Smooth muscle cell (in vitro differentiated cells): ENCODE measurements at regions not wholly inside any gene's neighbourhood (a gene's known extent, or its start where the extent isn't known, plus 50 kb on each side); places are given as distances from the start of the nearest gene placed in this dataset.
"Not testable (repeated sequence)": the region's sequence is repeated elsewhere in the genome, so short reads cannot be mapped to it uniquely, and the experiment has no call there.

ENCODE experiments used
- DNase-seq: peaks from one replicate; lab custom pipeline; 2025; ENCODE audit not compliant: unreplicated experiment; lab: John Stamatoyannopoulos, UW
- H2AFZ ChIP-seq: fragments of 200-600 bp; sonication (generic); 2 replicates; pipeline ENCODE4 v1.6.0; 2016; ENCODE audit warnings: antibody characterized with exemption, low read depth, mild to moderate bottlenecking
- H3F3A ChIP-seq: fragments of 200-600 bp; sonication (generic); 2 replicates; pipeline ENCODE4 v1.6.0; 2017; ENCODE audit warnings: antibody characterized with exemption, low read depth
- H3K27ac ChIP-seq: fragments of 200-600 bp; sonication (generic); 2 replicates; pipeline ENCODE4 v1.5.1; 2016; ENCODE audit warnings: low read depth, mild to moderate bottlenecking
- H3K27me3 ChIP-seq: fragments of 200-600 bp; sonication (generic); 2 replicates; pipeline ENCODE4 v1.6.1; 2016; ENCODE audit warnings: low read depth, mild to moderate bottlenecking
- H3K36me3 ChIP-seq: fragments of 200-600 bp; sonication (generic); 2 replicates; pipeline ENCODE4 v1.5.1; 2016; ENCODE audit warnings: low read depth
- H3K4me1 ChIP-seq: fragments of 200-600 bp; sonication (generic); 2 replicates; pipeline ENCODE4 v1.5.1; 2016; ENCODE audit warnings: low read depth
- H3K4me2 ChIP-seq: fragments of 200-600 bp; sonication (generic); 2 replicates; pipeline ENCODE4 v1.6.0; 2016; ENCODE audit warnings: mild to moderate bottlenecking
- H3K4me3 ChIP-seq: fragments of 200-600 bp; sonication (generic); 2 replicates; pipeline ENCODE4 v1.5.1; 2016; ENCODE audit warnings: mild to moderate bottlenecking
- H3K79me2 ChIP-seq: fragments of 200-600 bp; sonication (generic); 2 replicates; pipeline ENCODE4 v1.6.0; 2016; ENCODE audit warnings: low read depth, mild to moderate bottlenecking
- H3K9ac ChIP-seq: fragments of 200-600 bp; sonication (generic); 2 replicates; pipeline ENCODE4 v1.6.0; 2016; ENCODE audit warnings: low read depth
- H3K9me3 ChIP-seq: fragments of 200-600 bp; sonication (generic); replicated peaks from 2 replicates; pipeline ENCODE4 v1.5.1; 2016; ENCODE audit warnings: low read depth
- H4K20me1 ChIP-seq: fragments of 200-600 bp; sonication (generic); 2 replicates; pipeline ENCODE4 v1.6.0; 2016; ENCODE audit warnings: low read depth
- WGBS: methylation state at CpG from one replicate; pipeline ENCODE4 v1.1.7; 2016; ENCODE audit warnings: low lambda C conversion rate; 5-methylcytosine and 5-hydroxymethylcytosine counted together
- TF ChIP-seq, protein P1 (sequence below): fragments of 200-600 bp; sonication (generic); IDR thresholded peaks from 2 replicates; pipeline ENCODE4 v1.5.1; 2017; ENCODE audit warnings: borderline replicate concordance, mild to moderate bottlenecking, antibody characterized with exemption; ENCODE audit not compliant: insufficient read depth, poor library complexity, severe bottlenecking

DNA sequence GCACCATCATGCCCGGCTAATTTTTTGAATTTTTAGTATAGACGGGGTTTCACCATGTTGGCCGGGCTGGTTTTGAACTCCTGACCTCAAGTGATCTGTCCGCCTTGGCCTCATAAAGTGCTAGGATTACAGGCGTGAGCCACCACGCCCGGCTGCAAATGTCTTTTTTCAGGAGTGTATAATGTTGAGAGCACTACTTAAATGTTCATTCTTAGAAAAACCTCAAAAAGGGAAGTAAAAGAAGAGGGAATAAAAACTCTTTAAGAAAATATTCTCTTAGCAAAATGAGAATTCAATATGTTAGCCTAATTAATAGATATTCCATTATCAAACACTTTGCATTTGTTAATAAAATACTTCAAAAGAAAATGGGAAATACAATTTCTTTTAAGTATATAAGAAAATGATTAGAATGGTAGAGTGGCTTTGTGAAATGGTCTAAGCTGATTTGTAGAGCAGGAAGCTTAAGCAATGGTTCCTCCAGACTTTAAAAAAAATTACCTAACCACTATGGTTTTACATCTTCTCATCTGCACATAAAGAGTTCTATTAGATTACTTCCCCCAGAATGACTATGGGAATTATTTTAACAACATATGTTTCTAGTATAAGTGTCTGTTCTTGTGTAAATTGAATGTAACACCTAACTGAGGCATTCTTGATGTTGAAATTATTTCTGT lies 226.7 kb upstream of the ALCAM start:
- TF ChIP-seq, protein P1, sequence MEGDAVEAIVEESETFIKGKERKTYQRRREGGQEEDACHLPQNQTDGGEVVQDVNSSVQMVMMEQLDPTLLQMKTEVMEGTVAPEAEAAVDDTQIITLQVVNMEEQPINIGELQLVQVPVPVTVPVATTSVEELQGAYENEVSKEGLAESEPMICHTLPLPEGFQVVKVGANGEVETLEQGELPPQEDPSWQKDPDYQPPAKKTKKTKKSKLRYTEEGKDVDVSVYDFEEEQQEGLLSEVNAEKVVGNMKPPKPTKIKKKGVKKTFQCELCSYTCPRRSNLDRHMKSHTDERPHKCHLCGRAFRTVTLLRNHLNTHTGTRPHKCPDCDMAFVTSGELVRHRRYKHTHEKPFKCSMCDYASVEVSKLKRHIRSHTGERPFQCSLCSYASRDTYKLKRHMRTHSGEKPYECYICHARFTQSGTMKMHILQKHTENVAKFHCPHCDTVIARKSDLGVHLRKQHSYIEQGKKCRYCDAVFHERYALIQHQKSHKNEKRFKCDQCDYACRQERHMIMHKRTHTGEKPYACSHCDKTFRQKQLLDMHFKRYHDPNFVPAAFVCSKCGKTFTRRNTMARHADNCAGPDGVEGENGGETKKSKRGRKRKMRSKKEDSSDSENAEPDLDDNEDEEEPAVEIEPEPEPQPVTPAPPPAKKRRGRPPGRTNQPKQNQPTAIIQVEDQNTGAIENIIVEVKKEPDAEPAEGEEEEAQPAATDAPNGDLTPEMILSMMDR: no peak
- H3K27ac ChIP-seq: no peak overlapping the region
- H3K4me2 ChIP-seq: no peak overlapping the region
- H3K9me3 ChIP-seq: no peaks in the 10 kb centered on the region
- no peak for DNase-seq
- H3K4me1 ChIP-seq: no peaks in the 10 kb centered on the region
- no peaks in the 10 kb centered on the region for H3K79me2 ChIP-seq
- H3K27me3 ChIP-seq: no peaks in the 10 kb centered on the region
- no peaks in the 10 kb centered on the region for H4K20me1 ChIP-seq
- no peak overlapping the region for H3K9ac ChIP-seq
- H2AFZ ChIP-seq: no peak overlapping the region
- H3K36me3 ChIP-seq: no peaks in the 10 kb centered on the region
- WGBS: 94% methylated on average over 7 of the region's 7 CpGs
- no peaks in the 10 kb centered on the region for H3F3A ChIP-seq
- H3K4me3 ChIP-seq: no peak overlapping the region

DNA sequence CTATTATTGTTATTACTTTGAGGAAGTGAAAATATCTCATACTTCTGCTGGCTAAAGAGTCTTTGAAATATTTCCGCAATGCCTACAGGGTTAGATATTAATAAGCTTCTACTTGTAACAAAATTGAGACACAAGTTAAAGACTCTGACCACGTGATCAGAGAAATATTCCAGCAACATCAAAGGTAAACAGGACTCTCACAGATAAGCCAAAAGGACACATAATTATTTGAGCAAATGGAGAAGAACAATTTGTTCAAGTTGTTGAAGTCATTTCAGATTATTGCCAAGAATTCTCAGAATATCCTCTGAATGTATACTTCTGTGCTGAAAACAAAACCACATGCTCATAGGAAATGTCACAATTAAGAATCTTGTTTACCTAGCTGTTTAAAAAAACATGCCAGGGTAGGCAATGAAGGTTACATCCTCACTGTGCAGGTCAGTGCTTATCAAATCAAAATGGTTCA lies 225.8 kb upstream of the ALCAM start:
- Histone ChIP-seq H3K36me3 (no peaks in the 10 kb centered on the region), H3F3A (no peaks in the 10 kb centered on the region), H2AFZ (no peak overlapping the region), H3K27ac (no peak overlapping the region), H3K27me3 (no peaks in the 10 kb centered on the region), H3K9ac (no peak overlapping the region), H3K9me3 (no peaks in the 10 kb centered on the region), H4K20me1 (no peaks in the 10 kb centered on the region), H3K4me1 (no peaks in the 10 kb centered on the region), H3K4me3 (no peak overlapping the region), H3K4me2 (no peak overlapping the region), H3K79me2 (no peaks in the 10 kb centered on the region)
- WGBS: 96% methylated on average over 2 of the region's 2 CpGs
- TF ChIP-seq, protein P1: no peak
- no peak for DNase-seq

- 71% methylated on average over 1 of the region's 1 CpG for WGBS
- H3K9me3 ChIP-seq: no peaks in the 10 kb centered on the region
- H3F3A ChIP-seq: no peaks in the 10 kb centered on the region
- H3K4me2 ChIP-seq: no peak overlapping the region
- no peaks in the 10 kb centered on the region for H3K4me1 ChIP-seq
- TF ChIP-seq, protein P1: no peak
- H2AFZ ChIP-seq: no peak overlapping the region
- no peak overlapping the region for H3K27ac ChIP-seq
- no peak overlapping the region for H3K4me3 ChIP-seq
- no peaks in the 10 kb centered on the region for H4K20me1 ChIP-seq
- no peak overlapping the region for H3K9ac ChIP-seq
- no peaks in the 10 kb centered on the region for H3K79me2 ChIP-seq
- no peaks in the 10 kb centered on the region for H3K36me3 ChIP-seq
- no peak for DNase-seq
- no peaks in the 10 kb centered on the region for H3K27me3 ChIP-seq
Measured at GRCh38 chr3:105144837-105145236, 221.9 kb upstream of the ALCAM start.

GRCh38 chr3:105145511-105145910 lies 221.2 kb upstream of the ALCAM start:
- H4K20me1 ChIP-seq: no peaks in the 10 kb centered on the region
- no peaks in the 10 kb centered on the region for H3K4me1 ChIP-seq
- H3K9ac ChIP-seq: no peak overlapping the region
- no peak overlapping the region for H3K27ac ChIP-seq
- no peaks in the 10 kb centered on the region for H3F3A ChIP-seq
- H3K4me2 ChIP-seq: no peak overlapping the region
- TF ChIP-seq, protein P1: no peak
- H3K27me3 ChIP-seq: no peaks in the 10 kb centered on the region
- DNase-seq: no peak
- no peak overlapping the region for H3K4me3 ChIP-seq
- no peak overlapping the region for H2AFZ ChIP-seq
- H3K36me3 ChIP-seq: no peaks in the 10 kb centered on the region
- no peaks in the 10 kb centered on the region for H3K9me3 ChIP-seq
- H3K79me2 ChIP-seq: no peaks in the 10 kb centered on the region
- whole genome bisulfite sequencing: 78% methylated on average over 1 of the region's 1 CpG

- H3K27ac ChIP-seq, H3K79me2 ChIP-seq, H3K9ac ChIP-seq, H4K20me1 ChIP-seq, H3K4me1 ChIP-seq, H2AFZ ChIP-seq, DNase-seq, H3K36me3 ChIP-seq, H3F3A ChIP-seq, H3K4me2 ChIP-seq, H3K9me3 ChIP-seq, H3K27me3 ChIP-seq, H3K4me3 ChIP-seq: not testable (repeated sequence)
- 88% methylated on average over 3 of the region's 3 CpGs for WGBS
Measured at GRCh38 chr3:105149197-105149596, 217.5 kb upstream of the ALCAM start.
